ENCODE measurements at regions not wholly inside any gene's neighbourhood (a gene's known extent, or its start where the extent isn't known, plus 50 kb on each side); places are given as distances from the start of the nearest gene placed in this dataset.

DNA sequence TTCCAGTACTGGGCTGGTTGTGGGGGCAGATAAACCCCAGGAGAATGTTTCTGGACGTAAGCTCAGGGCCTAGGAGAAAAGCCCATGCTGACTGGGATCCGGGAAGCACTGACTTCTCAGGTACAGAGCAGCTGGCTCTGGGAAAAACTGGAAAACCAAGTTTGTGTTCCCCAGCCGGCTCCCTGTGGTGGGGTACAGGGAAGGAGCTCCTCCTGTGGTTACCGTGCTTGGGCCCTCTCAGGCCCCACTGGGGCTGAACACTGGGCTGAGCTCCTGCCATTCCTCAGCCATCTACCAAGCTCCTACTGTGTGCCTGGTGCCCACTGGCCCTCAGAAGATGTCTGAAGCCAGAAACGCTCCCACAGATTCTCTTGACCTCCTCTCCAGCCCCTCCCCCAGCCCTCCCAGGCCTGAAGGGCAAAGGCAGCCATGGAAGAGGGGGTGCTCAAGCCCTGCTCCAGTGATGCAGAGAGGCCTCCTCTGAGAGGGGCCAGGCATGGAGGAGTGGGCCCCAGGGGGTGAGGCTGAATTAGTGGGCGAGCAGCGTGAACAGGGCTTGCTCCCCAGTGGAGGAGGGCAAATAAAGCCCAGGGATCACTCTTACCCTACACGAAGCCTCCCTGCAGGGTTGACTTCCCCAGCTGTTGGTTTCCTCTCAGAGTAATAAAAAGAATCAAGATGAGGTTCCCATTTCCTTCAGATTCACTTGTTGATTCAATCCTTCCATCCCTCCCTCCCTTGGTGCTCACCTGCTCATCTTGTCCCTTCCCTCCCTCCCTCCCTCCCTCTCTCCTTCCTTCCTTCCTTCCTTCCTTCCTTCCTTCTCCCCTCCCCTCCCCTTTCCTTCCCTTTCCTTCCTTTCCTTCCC is 100.0 kb downstream of the VEGFA start:
- Histone ChIP-seq H3K27me3 (ENCODE audit: control insufficient read depth, insufficient read depth, low read length) (no peaks in the 10 kb centered on the region), H3K4me3 (ENCODE audit: low read depth in 2 of 2, low read length in 2 of 2) (no peak overlapping the region), H3K4me1 (ENCODE audit: control insufficient read depth, insufficient read depth, low read length) (no peaks in the 10 kb centered on the region), H3K27ac (ENCODE audit: low read length) (no peak overlapping the region), H3K36me3 (ENCODE audit: control insufficient read depth, insufficient read depth, low read length) (no peaks in the 10 kb centered on the region), H3K9me3 (ENCODE audit: control insufficient read depth, insufficient read depth, low read depth, low read length) (no peaks in the 10 kb centered on the region)
- ChIA-PET POLR2A (no interaction called here), CTCF (no interaction called here)
- DNase-seq (ENCODE audit: low read depth, low spot score) (no peak), ATAC-seq (no peak)
- intact Hi-C loops (cut with micrococcal nuclease; ENCODE audit: unreplicated experiment) = no loop called here
- no TSS peak for BruUV-seq (replicated peaks)
- in situ Hi-C loops (cut with HindIII; ENCODE audit: low pct_unique_long_range_greater_than_20kb, low sequenced_read_pairs) = no loop called here
- no peak for TF ChIP-seq SIN3A (IDR thresholded peaks at IDR 0.05; ENCODE audit: borderline replicate concordance, insufficient read depth, low read depth, low read length)
- TF ChIP-seq, protein P1, sequence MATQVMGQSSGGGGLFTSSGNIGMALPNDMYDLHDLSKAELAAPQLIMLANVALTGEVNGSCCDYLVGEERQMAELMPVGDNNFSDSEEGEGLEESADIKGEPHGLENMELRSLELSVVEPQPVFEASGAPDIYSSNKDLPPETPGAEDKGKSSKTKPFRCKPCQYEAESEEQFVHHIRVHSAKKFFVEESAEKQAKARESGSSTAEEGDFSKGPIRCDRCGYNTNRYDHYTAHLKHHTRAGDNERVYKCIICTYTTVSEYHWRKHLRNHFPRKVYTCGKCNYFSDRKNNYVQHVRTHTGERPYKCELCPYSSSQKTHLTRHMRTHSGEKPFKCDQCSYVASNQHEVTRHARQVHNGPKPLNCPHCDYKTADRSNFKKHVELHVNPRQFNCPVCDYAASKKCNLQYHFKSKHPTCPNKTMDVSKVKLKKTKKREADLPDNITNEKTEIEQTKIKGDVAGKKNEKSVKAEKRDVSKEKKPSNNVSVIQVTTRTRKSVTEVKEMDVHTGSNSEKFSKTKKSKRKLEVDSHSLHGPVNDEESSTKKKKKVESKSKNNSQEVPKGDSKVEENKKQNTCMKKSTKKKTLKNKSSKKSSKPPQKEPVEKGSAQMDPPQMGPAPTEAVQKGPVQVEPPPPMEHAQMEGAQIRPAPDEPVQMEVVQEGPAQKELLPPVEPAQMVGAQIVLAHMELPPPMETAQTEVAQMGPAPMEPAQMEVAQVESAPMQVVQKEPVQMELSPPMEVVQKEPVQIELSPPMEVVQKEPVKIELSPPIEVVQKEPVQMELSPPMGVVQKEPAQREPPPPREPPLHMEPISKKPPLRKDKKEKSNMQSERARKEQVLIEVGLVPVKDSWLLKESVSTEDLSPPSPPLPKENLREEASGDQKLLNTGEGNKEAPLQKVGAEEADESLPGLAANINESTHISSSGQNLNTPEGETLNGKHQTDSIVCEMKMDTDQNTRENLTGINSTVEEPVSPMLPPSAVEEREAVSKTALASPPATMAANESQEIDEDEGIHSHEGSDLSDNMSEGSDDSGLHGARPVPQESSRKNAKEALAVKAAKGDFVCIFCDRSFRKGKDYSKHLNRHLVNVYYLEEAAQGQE (IDR thresholded peaks at IDR 0.05; ENCODE audit: insufficient read depth in 1 of 2, low read depth in 2 of 2, low read length in 1 of 2) = no peak
- TF ChIP-seq TCF7L2 (IDR thresholded peaks at IDR 0.05; ENCODE audit: low read depth, low read length) = no peak
- TF ChIP-seq POLR2AphosphoS5 (IDR thresholded peaks at IDR 0.05; ENCODE audit: low read depth, low read length) = no peak
- TF ChIP-seq, protein P2, sequence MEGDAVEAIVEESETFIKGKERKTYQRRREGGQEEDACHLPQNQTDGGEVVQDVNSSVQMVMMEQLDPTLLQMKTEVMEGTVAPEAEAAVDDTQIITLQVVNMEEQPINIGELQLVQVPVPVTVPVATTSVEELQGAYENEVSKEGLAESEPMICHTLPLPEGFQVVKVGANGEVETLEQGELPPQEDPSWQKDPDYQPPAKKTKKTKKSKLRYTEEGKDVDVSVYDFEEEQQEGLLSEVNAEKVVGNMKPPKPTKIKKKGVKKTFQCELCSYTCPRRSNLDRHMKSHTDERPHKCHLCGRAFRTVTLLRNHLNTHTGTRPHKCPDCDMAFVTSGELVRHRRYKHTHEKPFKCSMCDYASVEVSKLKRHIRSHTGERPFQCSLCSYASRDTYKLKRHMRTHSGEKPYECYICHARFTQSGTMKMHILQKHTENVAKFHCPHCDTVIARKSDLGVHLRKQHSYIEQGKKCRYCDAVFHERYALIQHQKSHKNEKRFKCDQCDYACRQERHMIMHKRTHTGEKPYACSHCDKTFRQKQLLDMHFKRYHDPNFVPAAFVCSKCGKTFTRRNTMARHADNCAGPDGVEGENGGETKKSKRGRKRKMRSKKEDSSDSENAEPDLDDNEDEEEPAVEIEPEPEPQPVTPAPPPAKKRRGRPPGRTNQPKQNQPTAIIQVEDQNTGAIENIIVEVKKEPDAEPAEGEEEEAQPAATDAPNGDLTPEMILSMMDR (IDR thresholded peaks at IDR 0.05) = no peak

DNA sequence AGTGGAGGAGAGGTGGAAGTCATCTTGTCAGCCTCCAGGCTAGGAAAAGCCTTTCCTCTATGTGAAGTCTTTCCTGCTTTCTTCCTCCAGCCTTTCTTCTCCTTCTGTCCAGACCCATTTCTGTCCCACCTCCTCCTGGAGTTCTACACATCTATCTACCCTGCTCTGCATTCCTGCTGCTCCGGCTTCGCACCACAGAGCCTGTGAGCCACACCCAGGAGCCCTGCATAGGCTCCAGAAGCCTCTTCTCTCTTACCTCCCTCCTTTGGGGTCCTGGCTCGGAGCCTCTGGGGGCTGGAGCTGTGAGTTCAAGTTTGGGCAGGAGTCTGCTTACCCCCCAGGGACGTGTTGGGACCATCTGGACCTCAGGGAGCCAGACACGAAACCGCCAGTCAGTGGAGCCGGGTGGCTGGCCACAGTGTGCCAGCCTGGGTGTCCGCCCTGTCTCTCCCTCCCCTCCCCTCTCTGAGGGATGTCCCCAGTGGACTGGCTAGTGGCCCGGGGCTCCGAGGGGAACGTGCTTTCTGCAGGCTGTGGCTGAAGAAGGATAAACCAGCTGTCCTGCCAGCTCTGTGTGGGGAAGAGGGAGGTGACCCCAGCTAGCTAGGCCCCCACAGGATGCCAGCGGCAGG is 99.2 kb downstream of the VEGFA start:
- no peak for ATAC-seq
- no peaks in the 10 kb centered on the region for H3K27me3 ChIP-seq (ENCODE audit: control insufficient read depth, insufficient read depth, low read length)
- intact Hi-C loops (cut with micrococcal nuclease; ENCODE audit: unreplicated experiment) (no loop called here), in situ Hi-C loops (cut with HindIII; ENCODE audit: low pct_unique_long_range_greater_than_20kb, low sequenced_read_pairs) (no loop called here)
- no peaks in the 10 kb centered on the region for H3K9me3 ChIP-seq (ENCODE audit: control insufficient read depth, insufficient read depth, low read depth, low read length)
- CTCF ChIA-PET = no interaction called here
- H3K4me1 ChIP-seq (ENCODE audit: control insufficient read depth, insufficient read depth, low read length) = no peaks in the 10 kb centered on the region
- BruUV-seq (replicated peaks) = no TSS peak
- H3K27ac ChIP-seq (ENCODE audit: low read length) = no peak overlapping the region
- H3K4me3 ChIP-seq (ENCODE audit: low read depth in 2 of 2, low read length in 2 of 2) = no peak overlapping the region
- no peak for DNase-seq (ENCODE audit: low read depth, low spot score)
- POLR2A ChIA-PET = no interaction called here
- TF ChIP-seq SIN3A (IDR thresholded peaks at IDR 0.05; ENCODE audit: borderline replicate concordance, insufficient read depth, low read depth, low read length) (no peak), POLR2AphosphoS5 (IDR thresholded peaks at IDR 0.05; ENCODE audit: low read depth, low read length) (no peak)
- TF ChIP-seq, protein P1 (IDR thresholded peaks at IDR 0.05; ENCODE audit: insufficient read depth in 1 of 2, low read depth in 2 of 2, low read length in 1 of 2) = no peak
- no peaks in the 10 kb centered on the region for H3K36me3 ChIP-seq (ENCODE audit: control insufficient read depth, insufficient read depth, low read length)

Data from Panc1 (cell line).